ENCODE measurements at regions not wholly inside any gene's neighbourhood (a gene's known extent, or its start where the extent isn't known, plus 50 kb on each side); places are given as distances from the start of the nearest gene placed in this dataset.
"Not testable (repeated sequence)": the region's sequence is repeated elsewhere in the genome, so short reads cannot be mapped to it uniquely, and the experiment has no call there.

DNA sequence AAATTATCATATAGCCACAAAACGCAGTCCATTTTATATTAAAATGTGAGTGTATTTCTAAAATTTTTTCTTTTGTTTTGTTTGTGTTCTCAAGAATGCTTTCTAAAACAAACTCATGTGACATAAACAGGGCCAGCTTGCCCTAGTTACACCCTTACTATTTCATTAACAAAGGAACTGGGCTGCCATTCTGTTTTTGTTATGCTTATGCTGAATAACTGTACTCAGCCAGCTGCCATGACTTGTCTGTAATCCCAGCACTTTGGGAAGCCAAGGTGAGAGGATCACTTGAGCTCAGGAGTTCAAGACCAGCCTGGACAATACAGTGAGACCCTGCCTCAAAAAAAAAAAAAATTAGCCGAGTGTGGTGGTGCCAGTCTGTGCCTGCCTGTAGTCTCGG is 66.0 kb upstream of the TMED7 start:
- TF ChIP-seq, protein P1, sequence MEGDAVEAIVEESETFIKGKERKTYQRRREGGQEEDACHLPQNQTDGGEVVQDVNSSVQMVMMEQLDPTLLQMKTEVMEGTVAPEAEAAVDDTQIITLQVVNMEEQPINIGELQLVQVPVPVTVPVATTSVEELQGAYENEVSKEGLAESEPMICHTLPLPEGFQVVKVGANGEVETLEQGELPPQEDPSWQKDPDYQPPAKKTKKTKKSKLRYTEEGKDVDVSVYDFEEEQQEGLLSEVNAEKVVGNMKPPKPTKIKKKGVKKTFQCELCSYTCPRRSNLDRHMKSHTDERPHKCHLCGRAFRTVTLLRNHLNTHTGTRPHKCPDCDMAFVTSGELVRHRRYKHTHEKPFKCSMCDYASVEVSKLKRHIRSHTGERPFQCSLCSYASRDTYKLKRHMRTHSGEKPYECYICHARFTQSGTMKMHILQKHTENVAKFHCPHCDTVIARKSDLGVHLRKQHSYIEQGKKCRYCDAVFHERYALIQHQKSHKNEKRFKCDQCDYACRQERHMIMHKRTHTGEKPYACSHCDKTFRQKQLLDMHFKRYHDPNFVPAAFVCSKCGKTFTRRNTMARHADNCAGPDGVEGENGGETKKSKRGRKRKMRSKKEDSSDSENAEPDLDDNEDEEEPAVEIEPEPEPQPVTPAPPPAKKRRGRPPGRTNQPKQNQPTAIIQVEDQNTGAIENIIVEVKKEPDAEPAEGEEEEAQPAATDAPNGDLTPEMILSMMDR (IDR thresholded peaks at IDR 0.05; ENCODE audit: insufficient read depth, low read length) = not testable (repeated sequence)
- not testable (repeated sequence) for TF ChIP-seq GABPA (IDR thresholded peaks at IDR 0.05; ENCODE audit: low read depth)

Measured in HL-60 (cell line).